DND-41 (cell line): ENCODE measurements at regions not wholly inside any gene's neighbourhood (a gene's known extent, or its start where the extent isn't known, plus 50 kb on each side); places are given as distances from the start of the nearest gene placed in this dataset.

Experiments used
- EZH2 ChIP-seq: IDR thresholded peaks from 3 replicates; pipeline ENCODE4 v1.6.1; 2012; ENCODE audit warnings: borderline replicate concordance, low read depth, mild to moderate bottlenecking, moderate library complexity, low read length, inconsistent platforms; ENCODE audit not compliant: severe bottlenecking
- TF ChIP-seq, protein P1 (sequence below): IDR thresholded peaks from 2 replicates; pipeline ENCODE4 v1.5.1; 2012; ENCODE audit warnings: borderline replicate concordance, low read length, moderate library complexity, mild to moderate bottlenecking; ENCODE audit not compliant: poor library complexity, severe bottlenecking; ENCODE audit errors: extremely low read depth

DNA sequence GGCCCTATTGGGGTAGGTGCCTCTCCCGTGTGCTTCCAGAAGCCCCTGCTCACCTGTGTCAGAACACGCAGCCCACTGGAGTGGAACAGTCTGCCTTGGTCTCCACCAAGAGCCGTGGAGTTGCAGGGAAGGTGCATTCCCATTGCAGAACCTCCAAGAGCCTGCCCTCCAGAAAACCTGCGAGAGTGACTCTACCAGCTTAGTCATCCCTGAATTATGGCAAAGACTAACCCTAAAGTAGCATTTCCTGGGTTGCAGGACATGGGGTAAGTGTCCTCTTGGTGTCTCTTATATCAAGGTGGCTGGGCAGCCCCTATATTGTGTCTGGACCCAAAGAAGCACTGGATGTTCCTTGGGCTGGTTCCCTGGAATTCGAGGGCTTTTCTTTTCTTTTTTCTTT is 224.6 kb downstream of the BCOR start:
- no peak for TF ChIP-seq EZH2
- TF ChIP-seq, protein P1, sequence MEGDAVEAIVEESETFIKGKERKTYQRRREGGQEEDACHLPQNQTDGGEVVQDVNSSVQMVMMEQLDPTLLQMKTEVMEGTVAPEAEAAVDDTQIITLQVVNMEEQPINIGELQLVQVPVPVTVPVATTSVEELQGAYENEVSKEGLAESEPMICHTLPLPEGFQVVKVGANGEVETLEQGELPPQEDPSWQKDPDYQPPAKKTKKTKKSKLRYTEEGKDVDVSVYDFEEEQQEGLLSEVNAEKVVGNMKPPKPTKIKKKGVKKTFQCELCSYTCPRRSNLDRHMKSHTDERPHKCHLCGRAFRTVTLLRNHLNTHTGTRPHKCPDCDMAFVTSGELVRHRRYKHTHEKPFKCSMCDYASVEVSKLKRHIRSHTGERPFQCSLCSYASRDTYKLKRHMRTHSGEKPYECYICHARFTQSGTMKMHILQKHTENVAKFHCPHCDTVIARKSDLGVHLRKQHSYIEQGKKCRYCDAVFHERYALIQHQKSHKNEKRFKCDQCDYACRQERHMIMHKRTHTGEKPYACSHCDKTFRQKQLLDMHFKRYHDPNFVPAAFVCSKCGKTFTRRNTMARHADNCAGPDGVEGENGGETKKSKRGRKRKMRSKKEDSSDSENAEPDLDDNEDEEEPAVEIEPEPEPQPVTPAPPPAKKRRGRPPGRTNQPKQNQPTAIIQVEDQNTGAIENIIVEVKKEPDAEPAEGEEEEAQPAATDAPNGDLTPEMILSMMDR: no peak
